H1 (cell line): ENCODE measurements at regions not wholly inside any gene's neighbourhood (a gene's known extent, or its start where the extent isn't known, plus 50 kb on each side); places are given as distances from the start of the nearest gene placed in this dataset.

ENCODE experiments used
- TF ChIP-seq, protein P1 (sequence below): fragments of 300-600 bp; sonication (generic); IDR thresholded peaks from 2 replicates; pipeline ENCODE4 v1.7.1; 2012; ENCODE audit warnings: low read length, moderate library complexity, mild to moderate bottlenecking, inconsistent platforms; ENCODE audit not compliant: insufficient replicate concordance

GRCh38 chr9:115855458-115856133, 298.0 kb upstream of the PAPPA start (continued):
- TF ChIP-seq, protein P1, sequence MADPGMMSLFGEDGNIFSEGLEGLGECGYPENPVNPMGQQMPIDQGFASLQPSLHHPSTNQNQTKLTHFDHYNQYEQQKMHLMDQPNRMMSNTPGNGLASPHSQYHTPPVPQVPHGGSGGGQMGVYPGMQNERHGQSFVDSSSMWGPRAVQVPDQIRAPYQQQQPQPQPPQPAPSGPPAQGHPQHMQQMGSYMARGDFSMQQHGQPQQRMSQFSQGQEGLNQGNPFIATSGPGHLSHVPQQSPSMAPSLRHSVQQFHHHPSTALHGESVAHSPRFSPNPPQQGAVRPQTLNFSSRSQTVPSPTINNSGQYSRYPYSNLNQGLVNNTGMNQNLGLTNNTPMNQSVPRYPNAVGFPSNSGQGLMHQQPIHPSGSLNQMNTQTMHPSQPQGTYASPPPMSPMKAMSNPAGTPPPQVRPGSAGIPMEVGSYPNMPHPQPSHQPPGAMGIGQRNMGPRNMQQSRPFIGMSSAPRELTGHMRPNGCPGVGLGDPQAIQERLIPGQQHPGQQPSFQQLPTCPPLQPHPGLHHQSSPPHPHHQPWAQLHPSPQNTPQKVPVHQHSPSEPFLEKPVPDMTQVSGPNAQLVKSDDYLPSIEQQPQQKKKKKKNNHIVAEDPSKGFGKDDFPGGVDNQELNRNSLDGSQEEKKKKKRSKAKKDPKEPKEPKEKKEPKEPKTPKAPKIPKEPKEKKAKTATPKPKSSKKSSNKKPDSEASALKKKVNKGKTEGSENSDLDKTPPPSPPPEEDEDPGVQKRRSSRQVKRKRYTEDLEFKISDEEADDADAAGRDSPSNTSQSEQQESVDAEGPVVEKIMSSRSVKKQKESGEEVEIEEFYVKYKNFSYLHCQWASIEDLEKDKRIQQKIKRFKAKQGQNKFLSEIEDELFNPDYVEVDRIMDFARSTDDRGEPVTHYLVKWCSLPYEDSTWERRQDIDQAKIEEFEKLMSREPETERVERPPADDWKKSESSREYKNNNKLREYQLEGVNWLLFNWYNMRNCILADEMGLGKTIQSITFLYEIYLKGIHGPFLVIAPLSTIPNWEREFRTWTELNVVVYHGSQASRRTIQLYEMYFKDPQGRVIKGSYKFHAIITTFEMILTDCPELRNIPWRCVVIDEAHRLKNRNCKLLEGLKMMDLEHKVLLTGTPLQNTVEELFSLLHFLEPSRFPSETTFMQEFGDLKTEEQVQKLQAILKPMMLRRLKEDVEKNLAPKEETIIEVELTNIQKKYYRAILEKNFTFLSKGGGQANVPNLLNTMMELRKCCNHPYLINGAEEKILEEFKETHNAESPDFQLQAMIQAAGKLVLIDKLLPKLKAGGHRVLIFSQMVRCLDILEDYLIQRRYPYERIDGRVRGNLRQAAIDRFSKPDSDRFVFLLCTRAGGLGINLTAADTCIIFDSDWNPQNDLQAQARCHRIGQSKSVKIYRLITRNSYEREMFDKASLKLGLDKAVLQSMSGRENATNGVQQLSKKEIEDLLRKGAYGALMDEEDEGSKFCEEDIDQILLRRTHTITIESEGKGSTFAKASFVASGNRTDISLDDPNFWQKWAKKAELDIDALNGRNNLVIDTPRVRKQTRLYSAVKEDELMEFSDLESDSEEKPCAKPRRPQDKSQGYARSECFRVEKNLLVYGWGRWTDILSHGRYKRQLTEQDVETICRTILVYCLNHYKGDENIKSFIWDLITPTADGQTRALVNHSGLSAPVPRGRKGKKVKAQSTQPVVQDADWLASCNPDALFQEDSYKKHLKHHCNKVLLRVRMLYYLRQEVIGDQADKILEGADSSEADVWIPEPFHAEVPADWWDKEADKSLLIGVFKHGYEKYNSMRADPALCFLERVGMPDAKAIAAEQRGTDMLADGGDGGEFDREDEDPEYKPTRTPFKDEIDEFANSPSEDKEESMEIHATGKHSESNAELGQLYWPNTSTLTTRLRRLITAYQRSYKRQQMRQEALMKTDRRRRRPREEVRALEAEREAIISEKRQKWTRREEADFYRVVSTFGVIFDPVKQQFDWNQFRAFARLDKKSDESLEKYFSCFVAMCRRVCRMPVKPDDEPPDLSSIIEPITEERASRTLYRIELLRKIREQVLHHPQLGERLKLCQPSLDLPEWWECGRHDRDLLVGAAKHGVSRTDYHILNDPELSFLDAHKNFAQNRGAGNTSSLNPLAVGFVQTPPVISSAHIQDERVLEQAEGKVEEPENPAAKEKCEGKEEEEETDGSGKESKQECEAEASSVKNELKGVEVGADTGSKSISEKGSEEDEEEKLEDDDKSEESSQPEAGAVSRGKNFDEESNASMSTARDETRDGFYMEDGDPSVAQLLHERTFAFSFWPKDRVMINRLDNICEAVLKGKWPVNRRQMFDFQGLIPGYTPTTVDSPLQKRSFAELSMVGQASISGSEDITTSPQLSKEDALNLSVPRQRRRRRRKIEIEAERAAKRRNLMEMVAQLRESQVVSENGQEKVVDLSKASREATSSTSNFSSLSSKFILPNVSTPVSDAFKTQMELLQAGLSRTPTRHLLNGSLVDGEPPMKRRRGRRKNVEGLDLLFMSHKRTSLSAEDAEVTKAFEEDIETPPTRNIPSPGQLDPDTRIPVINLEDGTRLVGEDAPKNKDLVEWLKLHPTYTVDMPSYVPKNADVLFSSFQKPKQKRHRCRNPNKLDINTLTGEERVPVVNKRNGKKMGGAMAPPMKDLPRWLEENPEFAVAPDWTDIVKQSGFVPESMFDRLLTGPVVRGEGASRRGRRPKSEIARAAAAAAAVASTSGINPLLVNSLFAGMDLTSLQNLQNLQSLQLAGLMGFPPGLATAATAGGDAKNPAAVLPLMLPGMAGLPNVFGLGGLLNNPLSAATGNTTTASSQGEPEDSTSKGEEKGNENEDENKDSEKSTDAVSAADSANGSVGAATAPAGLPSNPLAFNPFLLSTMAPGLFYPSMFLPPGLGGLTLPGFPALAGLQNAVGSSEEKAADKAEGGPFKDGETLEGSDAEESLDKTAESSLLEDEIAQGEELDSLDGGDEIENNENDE, result peak; percentile 88
